ENCODE measurements at regions not wholly inside any gene's neighbourhood (a gene's known extent, or its start where the extent isn't known, plus 50 kb on each side); places are given as distances from the start of the nearest gene placed in this dataset.
A peak's percentile ranks its signal among the peaks of the same experiment; 100 is the strongest.

- peak in 1 of 51 donors; percentile 32 for DNase-seq
Observed at GRCh38 chr11:70912226-70912840, 340.0 kb downstream of the SHANK2 start.

GRCh38 chr11:70913715-70914231, 338.6 kb downstream of the SHANK2 start:
- DNase-seq = peak in 10 of 51 donors; percentile 3 to 37 (median 16)

- DNase-seq = no peak
Observed at GRCh38 chr11:70914496-70914895, 337.9 kb downstream of the SHANK2 start.

- peak in 2 of 51 donors; percentile 46 to 51 for DNase-seq
Observed at GRCh38 chr11:70915158-70915985, 337.0 kb downstream of the SHANK2 start.

- peak in 1 of 51 donors; percentile 16 for DNase-seq
Observed at GRCh38 chr11:70916351-70916750, 336.0 kb downstream of the SHANK2 start.

GRCh38 chr11:70918242-70918641, 334.1 kb downstream of the SHANK2 start:
- no peak for DNase-seq

- DNase-seq = no peak
Observed at GRCh38 chr11:70921804-70922203, 330.6 kb downstream of the SHANK2 start.

- no peak for DNase-seq
Observed at GRCh38 chr11:70924108-70924507, 328.3 kb downstream of the SHANK2 start.

- DNase-seq = no peak
Observed at GRCh38 chr11:70925238-70925637, 327.1 kb downstream of the SHANK2 start.

GRCh38 chr11:70926543-70927201, 325.7 kb downstream of the SHANK2 start:
- peak in 3 of 51 donors; percentile 5 to 67 (median 10) for DNase-seq

- no peak for DNase-seq
Observed at GRCh38 chr11:70928854-70929598, 323.4 kb downstream of the SHANK2 start.

- no peak for DNase-seq
Observed at GRCh38 chr11:70930215-70930614, 322.2 kb downstream of the SHANK2 start.

- no peak for DNase-seq
Observed at GRCh38 chr11:70931430-70931829, 320.9 kb downstream of the SHANK2 start.

GRCh38 chr11:70933981-70934583, 318.3 kb downstream of the SHANK2 start:
- DNase-seq = no peak

GRCh38 chr11:70935006-70935768, 317.2 kb downstream of the SHANK2 start:
- no peak for DNase-seq

- DNase-seq = no peak
Observed at GRCh38 chr11:70942593-70942992, 309.8 kb downstream of the SHANK2 start.

GRCh38 chr11:70944141-70944540, 308.2 kb downstream of the SHANK2 start:
- no peak for DNase-seq

GRCh38 chr11:70944636-70945035, 307.7 kb downstream of the SHANK2 start:
- no peak for DNase-seq

GRCh38 chr11:70948398-70948797, 304.0 kb downstream of the SHANK2 start:
- peak in 3 of 51 donors; percentile 6 to 12 (median 8) for DNase-seq

Measured in hypothalamus (tissue), 51 donors.